H1 (cell line): ENCODE measurements at regions not wholly inside any gene's neighbourhood (a gene's known extent, or its start where the extent isn't known, plus 50 kb on each side); places are given as distances from the start of the nearest gene placed in this dataset.

Experiments
- CREB1 ChIP-seq: IDR thresholded peaks from 2 replicates; pipeline ENCODE4 v1.6.1; 2012; ENCODE audit warnings: inconsistent platforms
- RXRA ChIP-seq: IDR thresholded peaks from 2 replicates; pipeline ENCODE4 v1.6.1; 2011; ENCODE audit warnings: low read depth, mild to moderate bottlenecking, low read length, moderate library complexity; ENCODE audit not compliant: insufficient read depth

GRCh38 chr15:50857763-50858162 lies 50.7 kb upstream of the AP4E1 start (continued):
- TF ChIP-seq RXRA (no peak), CREB1 (no peak)
